ENCODE measurements at regions not wholly inside any gene's neighbourhood (a gene's known extent, or its start where the extent isn't known, plus 50 kb on each side); places are given as distances from the start of the nearest gene placed in this dataset.
A peak's percentile ranks its signal among the peaks of the same experiment; 100 is the strongest.

DNA sequence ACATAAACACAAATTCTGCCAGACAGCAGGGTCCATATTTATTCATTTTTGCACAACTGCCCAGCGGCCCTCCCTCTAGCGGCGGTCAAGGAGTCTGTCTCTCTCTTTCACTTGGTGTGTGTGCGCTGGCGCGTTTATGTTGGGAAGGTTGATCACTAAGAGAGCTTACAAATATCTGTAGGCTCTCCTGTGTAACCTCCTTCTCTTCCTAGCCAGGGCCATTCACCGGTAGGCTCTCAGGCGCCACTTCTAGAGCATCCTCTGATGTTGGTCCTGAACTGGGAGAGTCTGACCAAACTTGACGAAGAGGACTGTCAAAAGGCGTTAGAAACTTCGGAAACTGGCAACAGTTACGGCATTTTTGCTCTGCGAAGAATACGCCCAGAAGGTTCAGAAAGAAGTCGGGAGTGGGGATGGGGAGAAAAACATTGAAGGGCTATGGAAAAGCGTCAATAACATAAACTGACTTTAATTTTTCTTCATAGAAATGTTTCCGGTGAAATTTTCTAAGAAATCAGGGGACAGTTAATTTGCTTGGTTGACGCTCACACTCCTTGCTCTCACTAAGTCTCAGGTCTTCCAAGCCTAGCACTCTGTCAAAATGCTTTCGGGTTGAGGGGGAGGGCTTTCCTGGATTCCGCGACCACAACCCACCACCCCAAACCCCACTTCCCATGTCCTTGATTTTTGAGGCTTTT lies 731.1 kb downstream of the ZWINT start:
- peaks cover 4% of the 10 kb centered on the region for H3F3A ChIP-seq (ENCODE audit: insufficient read depth, low read length, poor library complexity, severe bottlenecking)
- peaks cover 22% of the 10 kb centered on the region for H3K27me3 ChIP-seq (ENCODE audit: insufficient read depth, low read depth, low read length)
- H2AFZ ChIP-seq (ENCODE audit: low read depth, low read length) = no peak overlapping the region
- peak overlapping the region; percentile 65 for H3K4me2 ChIP-seq (ENCODE audit: low read length)
- peak overlapping the region; percentile 93 for H3K4me3 ChIP-seq (ENCODE audit: low read length)
- H4K20me1 ChIP-seq (ENCODE audit: insufficient read depth) = no peaks in the 10 kb centered on the region
- H3K9ac ChIP-seq (ENCODE audit: low read length) = peak overlapping the region; percentile 70
- H3K9me3 ChIP-seq (ENCODE audit: low read length) = no peaks in the 10 kb centered on the region
- H3K36me3 ChIP-seq (ENCODE audit: insufficient read depth, low read length) = no peaks in the 10 kb centered on the region
- no peak overlapping the region for H3K27ac ChIP-seq (ENCODE audit: low read length)
- no peaks in the 10 kb centered on the region for H3K9me2 ChIP-seq (ENCODE audit: insufficient read depth, low read length)
- TF ChIP-seq RAD21 (conservative IDR thresholded peaks at IDR 0.05) (peak; percentile 38), EZH2 (IDR thresholded peaks at IDR 0.05; ENCODE audit: borderline replicate concordance, insufficient read depth, low read length, poor library complexity, severe bottlenecking) (no peak), SMC3 (conservative IDR thresholded peaks at IDR 0.05; ENCODE audit: poor library complexity) (peak; percentile 50), POLR2AphosphoS5 (IDR thresholded peaks at IDR 0.05) (no peak), EP300 (conservative IDR thresholded peaks at IDR 0.05; ENCODE audit: poor library complexity, severe bottlenecking) (no peak)
- TF ChIP-seq, protein P1, sequence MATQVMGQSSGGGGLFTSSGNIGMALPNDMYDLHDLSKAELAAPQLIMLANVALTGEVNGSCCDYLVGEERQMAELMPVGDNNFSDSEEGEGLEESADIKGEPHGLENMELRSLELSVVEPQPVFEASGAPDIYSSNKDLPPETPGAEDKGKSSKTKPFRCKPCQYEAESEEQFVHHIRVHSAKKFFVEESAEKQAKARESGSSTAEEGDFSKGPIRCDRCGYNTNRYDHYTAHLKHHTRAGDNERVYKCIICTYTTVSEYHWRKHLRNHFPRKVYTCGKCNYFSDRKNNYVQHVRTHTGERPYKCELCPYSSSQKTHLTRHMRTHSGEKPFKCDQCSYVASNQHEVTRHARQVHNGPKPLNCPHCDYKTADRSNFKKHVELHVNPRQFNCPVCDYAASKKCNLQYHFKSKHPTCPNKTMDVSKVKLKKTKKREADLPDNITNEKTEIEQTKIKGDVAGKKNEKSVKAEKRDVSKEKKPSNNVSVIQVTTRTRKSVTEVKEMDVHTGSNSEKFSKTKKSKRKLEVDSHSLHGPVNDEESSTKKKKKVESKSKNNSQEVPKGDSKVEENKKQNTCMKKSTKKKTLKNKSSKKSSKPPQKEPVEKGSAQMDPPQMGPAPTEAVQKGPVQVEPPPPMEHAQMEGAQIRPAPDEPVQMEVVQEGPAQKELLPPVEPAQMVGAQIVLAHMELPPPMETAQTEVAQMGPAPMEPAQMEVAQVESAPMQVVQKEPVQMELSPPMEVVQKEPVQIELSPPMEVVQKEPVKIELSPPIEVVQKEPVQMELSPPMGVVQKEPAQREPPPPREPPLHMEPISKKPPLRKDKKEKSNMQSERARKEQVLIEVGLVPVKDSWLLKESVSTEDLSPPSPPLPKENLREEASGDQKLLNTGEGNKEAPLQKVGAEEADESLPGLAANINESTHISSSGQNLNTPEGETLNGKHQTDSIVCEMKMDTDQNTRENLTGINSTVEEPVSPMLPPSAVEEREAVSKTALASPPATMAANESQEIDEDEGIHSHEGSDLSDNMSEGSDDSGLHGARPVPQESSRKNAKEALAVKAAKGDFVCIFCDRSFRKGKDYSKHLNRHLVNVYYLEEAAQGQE (IDR thresholded peaks at IDR 0.05; ENCODE audit: borderline replicate concordance) = no peak
- TF ChIP-seq, protein P2, sequence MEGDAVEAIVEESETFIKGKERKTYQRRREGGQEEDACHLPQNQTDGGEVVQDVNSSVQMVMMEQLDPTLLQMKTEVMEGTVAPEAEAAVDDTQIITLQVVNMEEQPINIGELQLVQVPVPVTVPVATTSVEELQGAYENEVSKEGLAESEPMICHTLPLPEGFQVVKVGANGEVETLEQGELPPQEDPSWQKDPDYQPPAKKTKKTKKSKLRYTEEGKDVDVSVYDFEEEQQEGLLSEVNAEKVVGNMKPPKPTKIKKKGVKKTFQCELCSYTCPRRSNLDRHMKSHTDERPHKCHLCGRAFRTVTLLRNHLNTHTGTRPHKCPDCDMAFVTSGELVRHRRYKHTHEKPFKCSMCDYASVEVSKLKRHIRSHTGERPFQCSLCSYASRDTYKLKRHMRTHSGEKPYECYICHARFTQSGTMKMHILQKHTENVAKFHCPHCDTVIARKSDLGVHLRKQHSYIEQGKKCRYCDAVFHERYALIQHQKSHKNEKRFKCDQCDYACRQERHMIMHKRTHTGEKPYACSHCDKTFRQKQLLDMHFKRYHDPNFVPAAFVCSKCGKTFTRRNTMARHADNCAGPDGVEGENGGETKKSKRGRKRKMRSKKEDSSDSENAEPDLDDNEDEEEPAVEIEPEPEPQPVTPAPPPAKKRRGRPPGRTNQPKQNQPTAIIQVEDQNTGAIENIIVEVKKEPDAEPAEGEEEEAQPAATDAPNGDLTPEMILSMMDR (IDR thresholded peaks at IDR 0.05; ENCODE audit: poor library complexity, severe bottlenecking) = peak; percentile 56
- H3K79me2 ChIP-seq (replicated peaks; ENCODE audit: insufficient read depth, low read length) = no peaks in the 10 kb centered on the region

DNA sequence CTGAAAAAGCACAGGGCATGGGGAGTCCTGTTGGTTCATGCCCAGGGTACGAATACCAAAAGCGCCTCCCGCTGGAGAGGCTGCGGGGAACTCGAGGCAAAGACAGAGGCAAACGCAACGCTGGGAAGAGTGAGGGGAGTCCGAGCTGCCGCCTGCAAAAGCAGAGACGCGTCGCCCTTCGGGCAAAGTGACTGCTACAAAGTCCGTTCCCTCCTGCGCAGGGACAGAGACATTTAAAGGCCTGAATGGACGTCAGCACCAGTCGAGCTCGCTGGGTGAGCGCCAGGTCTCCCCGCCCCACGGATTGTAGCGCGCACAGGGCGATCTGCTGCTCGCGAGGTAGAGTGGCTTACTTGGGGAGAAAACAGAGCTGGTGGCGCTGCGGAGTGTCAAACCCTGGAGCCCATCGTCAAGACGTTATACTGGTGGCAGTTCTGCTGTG lies 732.8 kb downstream of the ZWINT start:
- Histone ChIP-seq H2AFZ (ENCODE audit: low read depth, low read length) (peak overlapping the region; percentile 63), H3F3A (ENCODE audit: insufficient read depth, low read length, poor library complexity, severe bottlenecking) (peaks cover 4% of the 10 kb centered on the region), H3K9me3 (ENCODE audit: low read length) (no peaks in the 10 kb centered on the region), H4K20me1 (ENCODE audit: insufficient read depth) (no peaks in the 10 kb centered on the region), H3K4me3 (ENCODE audit: low read length) (no peak overlapping the region), H3K9me2 (ENCODE audit: insufficient read depth, low read length) (no peaks in the 10 kb centered on the region), H3K27me3 (ENCODE audit: insufficient read depth, low read depth, low read length) (peaks cover 22% of the 10 kb centered on the region), H3K4me2 (ENCODE audit: low read length) (peak overlapping the region; percentile 59), H3K36me3 (ENCODE audit: insufficient read depth, low read length) (no peaks in the 10 kb centered on the region), H3K27ac (ENCODE audit: low read length) (no peak overlapping the region), H3K9ac (ENCODE audit: low read length) (peak overlapping the region; percentile 48), H3K79me2 (replicated peaks; ENCODE audit: insufficient read depth, low read length) (no peaks in the 10 kb centered on the region)
- TF ChIP-seq TAF1 (IDR thresholded peaks at IDR 0.05; ENCODE audit: low read depth) = peak; percentile 53
- peak; percentile 65 for TF ChIP-seq SMC3 (conservative IDR thresholded peaks at IDR 0.05; ENCODE audit: poor library complexity)
- TF ChIP-seq RAD21 (conservative IDR thresholded peaks at IDR 0.05) = peak; percentile 57
- TF ChIP-seq, protein P1 (IDR thresholded peaks at IDR 0.05; ENCODE audit: borderline replicate concordance) = no peak
- no peak for TF ChIP-seq EP300 (conservative IDR thresholded peaks at IDR 0.05; ENCODE audit: poor library complexity, severe bottlenecking)
- TF ChIP-seq, protein P2 (IDR thresholded peaks at IDR 0.05; ENCODE audit: poor library complexity, severe bottlenecking) = peak; percentile 60

All from neural cell (in vitro differentiated cells).